H1 (cell line): ENCODE measurements at regions not wholly inside any gene's neighbourhood (a gene's known extent, or its start where the extent isn't known, plus 50 kb on each side); places are given as distances from the start of the nearest gene placed in this dataset.

ENCODE experiments used
- CTCF ChIA-PET: fragments of 300-600 bp; sonication (Branson Sonifier 250); formaldehyde crosslinking; loops from one replicate; lab custom pipeline; 2021; ENCODE audit not compliant: partially characterized antibody; lab: Charles Lee
- POLR2A ChIA-PET: fragments of 300-600 bp; sonication (Branson Sonifier 250); formaldehyde crosslinking; loops from one replicate; lab custom pipeline; 2021; ENCODE audit warnings: inconsistent platforms; ENCODE audit not compliant: partially characterized antibody; lab: Charles Lee
- DNase-seq, 2 experiments: peaks; one replicate each; pipeline versions ENCODE4 v3.0.0 to v3.0.0-alpha.2; 2010 to 2022; ENCODE audit warnings: low spot score in 2 of 2, low read depth in 1 of 2, mixed read lengths in 1 of 2
- FAIRE-seq: peaks from 2 replicates; lab custom pipeline; 2011; peaks lifted over from hg19 to GRCh38; lab: Jason Lieb, UNC
- H2AFZ ChIP-seq: 2 replicates; pipeline ENCODE4 v1.8.1; 2012; ENCODE audit warnings: low read length, inconsistent platforms
- H2AK5ac ChIP-seq: 2 replicates; pipeline ENCODE4 v1.6.1; 2013; ENCODE audit warnings: low read depth, low read length
- H2BK120ac ChIP-seq: replicated peaks from 2 replicates; pipeline ENCODE3; 2013; ENCODE audit warnings: low read depth, low read length, inconsistent platforms
- H2BK12ac ChIP-seq: 2 replicates; pipeline ENCODE4 v1.6.1; 2013; ENCODE audit warnings: low read depth, low read length
- H2BK15ac ChIP-seq: 2 replicates; pipeline ENCODE4 v1.6.1; 2013; ENCODE audit warnings: low read length
- H2BK20ac ChIP-seq: 2 replicates; pipeline ENCODE4 v1.6.1; 2013; ENCODE audit warnings: low read length
- H2BK5ac ChIP-seq: 2 replicates; pipeline ENCODE4 v1.6.1; 2013; ENCODE audit warnings: low read depth, low read length
- H3K14ac ChIP-seq: 2 replicates; pipeline ENCODE4 v1.6.1; 2013; ENCODE audit warnings: inconsistent platforms; ENCODE audit not compliant: insufficient read length
- H3K18ac ChIP-seq: 2 replicates; pipeline ENCODE4 v1.6.1; 2013; ENCODE audit warnings: low read length; ENCODE audit errors: extremely low read depth
- H3K23ac ChIP-seq: 2 replicates; pipeline ENCODE4 v1.6.1; 2013; ENCODE audit warnings: inconsistent platforms; ENCODE audit not compliant: insufficient read length
- H3K23me2 ChIP-seq: 2 replicates; pipeline ENCODE4 v1.6.1; 2013; ENCODE audit warnings: low read depth, low read length
- H3K27ac ChIP-seq: 2 replicates; pipeline ENCODE4 v1.6.1; 2011; ENCODE audit warnings: low read depth, low read length, inconsistent platforms
- H3K27me3 ChIP-seq, 4 experiments: replicated peaks in 1 of 4; 1 replicate in 1 of 4; 2 replicates in 3 of 4; pipeline versions ENCODE4 v1.6.1 to v1.8.1; 2011 to 2013; ENCODE audit warnings: low read length in 3 of 4, mild to moderate bottlenecking in 3 of 4, inconsistent platforms in 2 of 4, mixed read lengths in 2 of 4, moderate library complexity in 1 of 4; ENCODE audit not compliant: control insufficient read depth in 3 of 4, insufficient read depth in 3 of 4; ENCODE audit errors: extremely low read depth in 1 of 4
- H3K36me3 ChIP-seq, 4 experiments: 2 replicates each; pipeline versions ENCODE4 v1.6.1 to v1.8.1; 2011 to 2013; ENCODE audit warnings: mild to moderate bottlenecking in 4 of 4, low read length in 3 of 4, moderate library complexity in 2 of 4, control low read depth in 1 of 4, inconsistent platforms in 1 of 4; ENCODE audit not compliant: insufficient read depth in 4 of 4, control insufficient read depth in 2 of 4
- H3K4ac ChIP-seq: replicated peaks from 2 replicates; pipeline ENCODE3; 2013; ENCODE audit warnings: low read length, low read depth, mixed read lengths, inconsistent platforms; ENCODE audit not compliant: insufficient read length
- H3K4me1 ChIP-seq, 4 experiments: replicated peaks in 1 of 4; 1 replicate in 1 of 4; 2 replicates in 3 of 4; pipeline versions ENCODE4 v1.6.1 to v1.8.1; 2011 to 2013; ENCODE audit warnings: low read length in 3 of 4, inconsistent platforms in 2 of 4, mixed read lengths in 1 of 4; ENCODE audit not compliant: insufficient read depth in 4 of 4, control insufficient read depth in 3 of 4
- H3K4me2 ChIP-seq, 2 experiments: 2 replicates each; pipeline versions ENCODE4 v1.6.1 to v1.8.1; 2011 to 2013; ENCODE audit warnings: low read depth in 2 of 2, low read length in 2 of 2, control low read depth in 1 of 2, inconsistent platforms in 1 of 2, mild to moderate bottlenecking in 1 of 2; ENCODE audit not compliant: insufficient read depth in 1 of 2
- H3K4me3 ChIP-seq, 4 experiments: fragments of 200-600, 300-600 bp in 1 of 4; sonication (generic), shearing (Covaris generic), sonication (Bioruptor Twin) in 1 of 4; 2 replicates each; pipeline versions ENCODE4 v1.5.1 to v1.8.1; 2011 to 2016; ENCODE audit warnings: low read length in 4 of 4, low read depth in 3 of 4, control low read depth in 2 of 4, inconsistent platforms in 2 of 4, mild to moderate bottlenecking in 2 of 4, mixed read lengths in 1 of 4, moderate library complexity in 1 of 4; ENCODE audit not compliant: insufficient read depth in 2 of 4; ENCODE audit errors: extremely low read depth in 1 of 4
- H3K56ac ChIP-seq: replicated peaks from 2 replicates; pipeline ENCODE3; 2013; ENCODE audit warnings: low read depth, mild to moderate bottlenecking, mixed read lengths, low read length, inconsistent platforms; ENCODE audit not compliant: insufficient read length
- H3K79me1 ChIP-seq: 2 replicates; pipeline ENCODE4 v1.6.1; 2013; ENCODE audit warnings: low read depth, low read length, control low read depth
- H3K79me2 ChIP-seq, 2 experiments: 2 replicates each; pipeline versions ENCODE4 v1.6.1 to v1.8.1; 2012 to 2013; ENCODE audit warnings: low read length in 2 of 2, mild to moderate bottlenecking in 2 of 2, inconsistent platforms in 1 of 2; ENCODE audit not compliant: insufficient read depth in 2 of 2, control insufficient read depth in 1 of 2
- H3K9ac ChIP-seq, 4 experiments: replicated peaks in 1 of 4; 1 replicate in 1 of 4; 2 replicates in 3 of 4; pipeline versions ENCODE4 v1.6.1 to v1.8.1; 2011 to 2013; ENCODE audit warnings: low read depth in 3 of 4, low read length in 3 of 4, control low read depth in 2 of 4, mild to moderate bottlenecking in 2 of 4, moderate library complexity in 2 of 4, inconsistent platforms in 1 of 4; ENCODE audit errors: extremely low read depth in 1 of 4
- H3K9me3 ChIP-seq, 2 experiments: 2 replicates each; pipeline versions ENCODE4 v1.6.1 to v1.8.1; 2012 to 2013; ENCODE audit warnings: mild to moderate bottlenecking in 2 of 2, moderate library complexity in 2 of 2, control low read depth in 1 of 2, inconsistent platforms in 1 of 2, low read depth in 1 of 2, low read length in 1 of 2, mixed read lengths in 1 of 2; ENCODE audit not compliant: insufficient read depth in 2 of 2
- H4K20me1 ChIP-seq, 2 experiments: replicated peaks in 1 of 2; 2 replicates each; pipeline versions ENCODE3 to v1.8.1; 2011 to 2013; ENCODE audit warnings: inconsistent platforms in 2 of 2, low read length in 2 of 2, mild to moderate bottlenecking in 1 of 2; ENCODE audit not compliant: insufficient read depth in 2 of 2, control insufficient read depth in 1 of 2
- H4K5ac ChIP-seq: 2 replicates; pipeline ENCODE4 v1.6.1; 2013; ENCODE audit warnings: low read length, low read depth, mixed read lengths, inconsistent platforms; ENCODE audit not compliant: insufficient read length
- H4K8ac ChIP-seq: 2 replicates; pipeline ENCODE4 v1.8.0; 2013; ENCODE audit warnings: mild to moderate bottlenecking, moderate library complexity, low read length, inconsistent platforms; ENCODE audit not compliant: insufficient read depth; ENCODE audit errors: extremely low read depth
- H4K91ac ChIP-seq: replicated peaks from 2 replicates; pipeline ENCODE3; 2013; ENCODE audit warnings: low read length, mixed read lengths, inconsistent platforms; ENCODE audit not compliant: insufficient read length
- SP2 ChIP-seq: IDR thresholded peaks from 2 replicates; pipeline ENCODE4 v1.6.1; 2012; ENCODE audit warnings: mild to moderate bottlenecking, low read length, inconsistent platforms
- WGBS, 2 experiments: shearing (Covaris generic) in 1 of 2; methylation state at CpG; one replicate each; pipeline versions ENCODE4 v1.1.6 to v1.1.7; 2013 to 2015; ENCODE audit warnings: low lambda C conversion rate in 2 of 2, mixed read lengths in 2 of 2, inconsistent platforms in 1 of 2, low coverage in 1 of 2, missing lambda C conversion rate in 1 of 2; ENCODE audit not compliant: insufficient replicate concordance in 2 of 2, insufficient coverage in 1 of 2, insufficient read length in 1 of 2; ENCODE audit errors: extremely low coverage in 1 of 2, missing lambda C conversion rate in 1 of 2; 5-methylcytosine and 5-hydroxymethylcytosine counted together

- H3K27ac ChIP-seq, result no peak overlapping the region
- H3K9ac ChIP-seq, result no peak overlapping the region
- no peak overlapping the region for H2BK120ac ChIP-seq
- peaks cover 0 to 2% (median 0%) of the 10 kb centered on the region in 4 experiments; a peak in 1 of 7 replicates for H3K4me1 ChIP-seq
- H2BK20ac ChIP-seq, result no peak overlapping the region
- POLR2A ChIA-PET, result no interaction called here
- H3K27me3 ChIP-seq, result no peaks in the 10 kb centered on the region
- no peaks in the 10 kb centered on the region for H3K36me3 ChIP-seq
- 93% methylated on average over 9 of the region's 9 CpGs; no CpG with 5 or more reads in 1 of the 2 experiments for WGBS, 2 experiments
- DNase-seq (no peak), FAIRE-seq (no peak)
- H3K4me3 ChIP-seq, result no peak overlapping the region
- CTCF ChIA-PET, result interaction anchor here (0.8 to 1.7 kb wide), 8 partner anchors 11 to 959 kb away, joined by 3 to 6 read pairs (median 3); no protein-coding TSS in a partner anchor
- H4K20me1 ChIP-seq, result no peaks in the 10 kb centered on the region
- H3K4ac ChIP-seq, result no peak overlapping the region
- H3K56ac ChIP-seq, result no peak overlapping the region
- no peak overlapping the region for H4K5ac ChIP-seq
- no peak overlapping the region for H2BK5ac ChIP-seq
- no peak for TF ChIP-seq SP2
- no peak overlapping the region for H2AK5ac ChIP-seq
- no peak overlapping the region for H3K23ac ChIP-seq
- H3K18ac ChIP-seq, result no peak overlapping the region
- H3K79me1 ChIP-seq, result no peaks in the 10 kb centered on the region
- H4K8ac ChIP-seq, result no peak overlapping the region
- no peak overlapping the region for H2BK12ac ChIP-seq
- H2BK15ac ChIP-seq, result no peak overlapping the region
- no peak overlapping the region for H2AFZ ChIP-seq
- H3K4me2 ChIP-seq, result no peak overlapping the region
- no peaks in the 10 kb centered on the region for H3K9me3 ChIP-seq
- no peaks in the 10 kb centered on the region for H3K23me2 ChIP-seq
- no peak overlapping the region for H3K14ac ChIP-seq
- no peaks in the 10 kb centered on the region for H3K79me2 ChIP-seq
- H4K91ac ChIP-seq, result no peak overlapping the region
Observed at GRCh38 chr12:4088451-4088850, 185.1 kb upstream of the CCND2 start.
